ENCODE measurements at regions not wholly inside any gene's neighbourhood (a gene's known extent, or its start where the extent isn't known, plus 50 kb on each side); places are given as distances from the start of the nearest gene placed in this dataset.

GRCh38 chr3:96012939-96013338 is 801.5 kb upstream of the EPHA6 start:
- no peak overlapping the region for H3K4me3 ChIP-seq (ENCODE audit: insufficient read depth, low read depth, low read length)
- no peak overlapping the region for H3K27ac Mint-ChIP-seq (ENCODE audit: unreplicated experiment)
- FAIRE-seq = no peak

GRCh38 chr3:96017556-96017955 is 796.8 kb upstream of the EPHA6 start:
- Mint-ChIP-seq H3K4me1 (ENCODE audit: low read depth, unreplicated experiment) (no peaks in the 10 kb centered on the region), H3K9me3 (ENCODE audit: unreplicated experiment) (no peaks in the 10 kb centered on the region)
- no peak for FAIRE-seq

More at GRCh38 chr3:96012939-96013338, 801.5 kb upstream of the EPHA6 start:
- Histone ChIP-seq H3K36me3 (ENCODE audit: insufficient read depth, low read length) (no peaks in the 10 kb centered on the region), H3K9ac (ENCODE audit: low read length) (no peak overlapping the region), H3K4me1 (ENCODE audit: insufficient read depth, low read length) (no peaks in the 10 kb centered on the region), H3K9me3 (ENCODE audit: insufficient read depth, low read depth, low read length) (no peaks in the 10 kb centered on the region), H3K27me3 (ENCODE audit: insufficient read depth, low read length) (no peaks in the 10 kb centered on the region), H3K79me2 (ENCODE audit: insufficient read depth, low read length) (no peaks in the 10 kb centered on the region), H3K4me2 (ENCODE audit: low read length) (no peak overlapping the region), H2AFZ (ENCODE audit: low read depth, low read length) (no peak overlapping the region), H4K20me1 (ENCODE audit: insufficient read depth, low read length) (no peaks in the 10 kb centered on the region), H3K27ac (ENCODE audit: low read depth, low read length) (no peak overlapping the region)
- no peak overlapping the region for H3K4me3 Mint-ChIP-seq (ENCODE audit: unreplicated experiment)
- no peaks in the 10 kb centered on the region for H3K9me3 Mint-ChIP-seq (ENCODE audit: unreplicated experiment)
- H3K4me1 Mint-ChIP-seq (ENCODE audit: low read depth, unreplicated experiment) = no peaks in the 10 kb centered on the region
- TF ChIP-seq CTCF (IDR thresholded peaks at IDR 0.05; ENCODE audit: insufficient read depth, low read depth, low read length) (no peak), EZH2 (IDR thresholded peaks at IDR 0.05; ENCODE audit: insufficient read depth, low read length) (no peak)
- no peaks in the 10 kb centered on the region for H3K36me3 Mint-ChIP-seq (ENCODE audit: low read depth, unreplicated experiment)
- H3K27me3 Mint-ChIP-seq (ENCODE audit: low read depth, unreplicated experiment) = no peaks in the 10 kb centered on the region
- DNase-seq (ENCODE audit: low read depth) = no peak

More at GRCh38 chr3:96017556-96017955, 796.8 kb upstream of the EPHA6 start:
- Histone ChIP-seq H3K4me2 (ENCODE audit: low read length) (no peak overlapping the region), H3K4me1 (ENCODE audit: insufficient read depth, low read length) (no peaks in the 10 kb centered on the region), H3K9ac (ENCODE audit: low read length) (no peak overlapping the region), H4K20me1 (ENCODE audit: insufficient read depth, low read length) (no peaks in the 10 kb centered on the region), H3K36me3 (ENCODE audit: insufficient read depth, low read length) (no peaks in the 10 kb centered on the region), H3K4me3 (ENCODE audit: insufficient read depth, low read depth, low read length) (no peak overlapping the region), H2AFZ (ENCODE audit: low read depth, low read length) (no peak overlapping the region), H3K79me2 (ENCODE audit: insufficient read depth, low read length) (no peaks in the 10 kb centered on the region), H3K9me3 (ENCODE audit: insufficient read depth, low read depth, low read length) (no peaks in the 10 kb centered on the region), H3K27ac (ENCODE audit: low read depth, low read length) (no peak overlapping the region), H3K27me3 (ENCODE audit: insufficient read depth, low read length) (no peaks in the 10 kb centered on the region)
- Mint-ChIP-seq H3K4me3 (ENCODE audit: unreplicated experiment) (no peak overlapping the region), H3K36me3 (ENCODE audit: low read depth, unreplicated experiment) (no peaks in the 10 kb centered on the region), H3K27me3 (ENCODE audit: low read depth, unreplicated experiment) (no peaks in the 10 kb centered on the region), H3K27ac (ENCODE audit: unreplicated experiment) (no peak overlapping the region)
- TF ChIP-seq CTCF (IDR thresholded peaks at IDR 0.05; ENCODE audit: insufficient read depth, low read depth, low read length) = no peak
- no peak for TF ChIP-seq EZH2 (IDR thresholded peaks at IDR 0.05; ENCODE audit: insufficient read depth, low read length)
- DNase-seq (ENCODE audit: low read depth) = no peak

Measured in astrocyte (in vitro differentiated cells and primary cell).